ENCODE measurements at regions not wholly inside any gene's neighbourhood (a gene's known extent, or its start where the extent isn't known, plus 50 kb on each side); places are given as distances from the start of the nearest gene placed in this dataset.
"Not testable (repeated sequence)": the region's sequence is repeated elsewhere in the genome, so short reads cannot be mapped to it uniquely, and the experiment has no call there.

GRCh38 chr5:138647261-138647788, 72.1 kb upstream of the HSPA9 start:
- DNase-seq: no peak

- no peak for DNase-seq
Measured at GRCh38 chr5:138646671-138647070, 71.5 kb upstream of the HSPA9 start.

- no peak for DNase-seq
Measured at GRCh38 chr5:138645778-138646575, 70.8 kb upstream of the HSPA9 start.

- DNase-seq: no peak
Measured at GRCh38 chr5:138643040-138643791, 68.0 kb upstream of the HSPA9 start.

GRCh38 chr5:138641547-138642298, 66.5 kb upstream of the HSPA9 start:
- peak; percentile 7 for DNase-seq

- no peak for DNase-seq
Measured at GRCh38 chr5:138640646-138641254, 65.5 kb upstream of the HSPA9 start.

- no peak for DNase-seq
Measured at GRCh38 chr5:138640138-138640537, 64.9 kb upstream of the HSPA9 start.

GRCh38 chr5:138639326-138639725, 64.1 kb upstream of the HSPA9 start:
- peak; percentile 15 for DNase-seq

- no peak for DNase-seq
Measured at GRCh38 chr5:138637256-138637655, 62.1 kb upstream of the HSPA9 start.

- no peak for DNase-seq
Measured at GRCh38 chr5:138636398-138636944, 61.3 kb upstream of the HSPA9 start.

- no peak for DNase-seq
Measured at GRCh38 chr5:138635708-138636107, 60.5 kb upstream of the HSPA9 start.

- no peak for DNase-seq
Measured at GRCh38 chr5:138635265-138635664, 60.1 kb upstream of the HSPA9 start.

- not testable (repeated sequence) for DNase-seq
Measured at GRCh38 chr5:138634804-138635203, 59.6 kb upstream of the HSPA9 start.

GRCh38 chr5:138632900-138633489, 57.8 kb upstream of the HSPA9 start:
- no peak for DNase-seq

GRCh38 chr5:138631096-138631928, 56.1 kb upstream of the HSPA9 start:
- no peak for DNase-seq

GRCh38 chr5:138629392-138629791, 54.2 kb upstream of the HSPA9 start:
- DNase-seq: no peak

- DNase-seq: no peak
Measured at GRCh38 chr5:138626333-138626944, 51.2 kb upstream of the HSPA9 start.

- DNase-seq: no peak
Measured at GRCh38 chr5:138625134-138625533, 49.9 kb upstream of the HSPA9 start.
